ENCODE measurements at regions not wholly inside any gene's neighbourhood (a gene's known extent, or its start where the extent isn't known, plus 50 kb on each side); places are given as distances from the start of the nearest gene placed in this dataset.

- DNase-seq, result no peak
These were observed 248.6 kb upstream of the SLITRK3 start for GRCh38 chr3:165444745-165445144.

DNA sequence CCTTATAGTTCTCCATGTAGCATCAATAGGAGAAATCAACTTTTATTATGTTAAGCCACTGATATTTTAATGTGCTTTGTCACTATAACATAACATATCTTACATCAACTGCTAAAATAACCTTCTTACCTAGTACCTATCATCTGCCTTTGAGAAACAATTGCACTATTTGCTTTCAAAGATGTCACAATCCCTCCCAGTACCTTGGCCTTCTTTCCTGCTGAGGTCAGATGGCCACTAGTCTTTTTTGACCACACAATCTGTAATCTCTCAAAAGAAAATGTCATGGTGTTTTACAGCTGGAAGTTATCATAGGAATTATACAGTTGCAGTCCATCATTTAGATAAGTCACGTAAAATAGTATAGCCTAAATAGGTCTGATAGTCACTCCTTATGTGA lies 247.5 kb upstream of the SLITRK3 start:
- DNase-seq, result no peak

DNA sequence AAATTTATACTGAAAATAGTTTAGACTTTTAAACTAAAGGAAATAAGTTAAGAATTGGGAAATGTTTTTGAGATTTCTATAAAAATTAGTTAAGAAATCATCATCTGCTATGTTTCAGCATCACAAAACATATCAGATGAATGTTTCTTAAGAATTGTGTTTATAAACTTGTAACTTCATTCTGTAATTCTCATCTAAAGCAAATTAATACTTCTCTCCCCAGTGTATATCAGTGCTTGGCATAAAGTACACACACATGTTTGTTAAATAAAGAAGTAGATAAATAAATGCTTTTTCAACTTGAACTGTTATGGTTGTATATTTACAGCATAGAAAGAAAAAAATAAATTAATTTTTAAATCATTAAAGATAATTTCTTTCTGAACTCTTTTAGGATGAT lies 245.9 kb upstream of the SLITRK3 start:
- DNase-seq, result no peak

DNA sequence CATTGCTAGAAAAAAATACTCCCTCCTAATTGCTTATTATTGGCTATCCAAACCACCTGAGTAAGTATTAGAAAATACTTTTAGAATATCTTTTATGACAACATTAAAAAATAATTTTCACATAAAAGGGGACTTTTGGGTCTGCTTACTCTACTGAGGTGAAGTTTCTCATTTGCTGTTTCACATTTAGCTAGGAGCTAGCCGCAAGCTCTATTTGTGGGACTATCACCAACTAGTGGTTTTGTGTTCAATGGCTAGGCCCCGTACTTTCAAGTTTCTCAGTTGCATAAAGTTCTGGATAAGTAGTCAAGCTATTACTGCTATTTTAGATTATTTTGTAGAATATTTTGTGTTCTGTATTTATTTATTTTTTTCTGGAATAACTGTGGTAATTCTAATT lies 244.2 kb upstream of the SLITRK3 start:
- no peak for DNase-seq

GRCh38 chr3:165439765-165440164 lies 243.6 kb upstream of the SLITRK3 start:
- DNase-seq, result no peak

GRCh38 chr3:165434516-165434915 lies 238.3 kb upstream of the SLITRK3 start:
- no peak for DNase-seq

- DNase-seq, result no peak
These were observed 210.2 kb upstream of the SLITRK3 start for GRCh38 chr3:165406425-165406824.

- DNase-seq, result no peak
These were observed 208.3 kb upstream of the SLITRK3 start for GRCh38 chr3:165404357-165405027.

GRCh38 chr3:165403666-165404065 lies 207.5 kb upstream of the SLITRK3 start:
- DNase-seq, result no peak

GRCh38 chr3:165395188-165395587 lies 199.0 kb upstream of the SLITRK3 start:
- DNase-seq, result no peak

- no peak for DNase-seq
These were observed 197.3 kb upstream of the SLITRK3 start for GRCh38 chr3:165393461-165393860.

GRCh38 chr3:165390166-165390565 lies 194.0 kb upstream of the SLITRK3 start:
- DNase-seq, result no peak

GRCh38 chr3:165389653-165390052 lies 193.5 kb upstream of the SLITRK3 start:
- no peak for DNase-seq

DNA sequence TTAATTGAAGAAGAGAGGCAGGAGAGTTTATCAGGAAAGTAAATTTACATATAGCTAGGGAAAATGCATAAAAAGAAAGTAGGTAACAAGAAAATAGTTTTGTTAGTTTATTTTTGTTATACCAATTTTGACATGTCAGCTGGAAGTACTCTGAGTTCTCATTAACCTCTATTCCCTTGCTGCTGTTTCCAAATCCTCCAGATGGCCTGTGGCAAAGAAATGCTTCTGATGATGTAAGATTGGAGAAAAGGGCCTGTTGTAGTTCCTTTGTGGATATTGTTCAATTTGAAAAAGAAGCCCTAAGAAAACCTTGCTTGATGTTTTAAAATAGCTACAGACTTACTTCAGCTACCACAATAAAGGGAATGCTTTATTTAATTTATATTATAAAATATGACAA lies 192.9 kb upstream of the SLITRK3 start:
- DNase-seq, result no peak

DNA sequence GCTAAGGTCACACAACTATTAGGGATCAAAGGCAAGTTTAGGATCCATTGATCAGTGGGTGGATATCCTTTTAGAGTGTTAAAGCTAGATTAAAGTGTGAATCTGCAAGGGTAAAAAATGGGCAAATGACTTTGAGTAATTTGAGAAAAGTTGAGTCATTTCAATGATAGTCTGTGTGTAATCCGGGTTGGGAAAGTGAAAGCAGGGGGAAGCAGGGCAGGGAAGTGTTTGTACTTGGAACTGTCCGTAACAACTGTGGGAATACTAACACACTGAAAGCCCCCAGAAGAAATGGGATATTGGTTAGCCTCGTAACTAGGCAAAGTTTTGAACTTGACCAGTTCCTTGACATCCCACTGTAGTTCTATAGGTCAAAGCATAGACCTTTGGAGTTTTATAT lies 187.2 kb upstream of the SLITRK3 start:
- no peak for DNase-seq

GRCh38 chr3:165382672-165383071 lies 186.5 kb upstream of the SLITRK3 start:
- no peak for DNase-seq

GRCh38 chr3:165378761-165379160 lies 182.6 kb upstream of the SLITRK3 start:
- no peak for DNase-seq

DNA sequence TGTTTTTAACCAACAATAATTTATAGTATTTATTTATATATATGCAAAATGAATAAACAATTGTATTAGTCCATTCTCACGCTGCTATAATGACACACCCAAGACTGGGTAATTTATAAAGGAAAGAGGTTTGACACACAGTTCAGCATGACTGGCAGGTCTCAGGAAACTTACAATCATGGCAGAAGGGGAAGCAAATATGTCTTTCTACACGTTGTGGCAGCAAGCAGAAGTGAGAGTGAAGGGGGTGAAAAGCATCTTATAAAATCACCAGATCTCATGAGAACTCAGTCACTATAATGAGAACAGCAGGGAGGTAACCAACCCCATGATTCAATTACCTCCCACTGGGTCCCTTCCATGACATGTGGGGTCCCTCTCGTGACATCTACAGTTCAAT lies 162.8 kb upstream of the SLITRK3 start:
- DNase-seq, result no peak

DNA sequence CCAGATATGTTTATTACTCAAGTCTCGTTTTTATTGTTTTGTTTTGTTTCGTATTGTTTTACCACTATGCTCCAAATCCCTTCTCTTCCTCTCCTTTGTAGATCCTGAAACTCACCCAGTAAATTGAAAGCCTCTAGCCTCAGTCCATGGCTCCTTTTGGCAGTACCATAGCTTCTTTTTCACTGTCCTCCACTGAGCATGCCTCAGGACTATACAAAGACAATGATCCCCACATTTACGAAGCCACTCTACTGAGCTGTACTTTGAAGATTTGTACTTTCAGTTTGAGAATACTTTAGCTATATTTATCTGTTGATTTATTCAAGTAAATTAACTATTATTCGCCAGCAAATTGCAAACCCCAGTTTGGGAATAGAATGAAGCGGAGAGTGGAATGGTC lies 159.1 kb upstream of the SLITRK3 start:
- DNase-seq, result no peak

DNA sequence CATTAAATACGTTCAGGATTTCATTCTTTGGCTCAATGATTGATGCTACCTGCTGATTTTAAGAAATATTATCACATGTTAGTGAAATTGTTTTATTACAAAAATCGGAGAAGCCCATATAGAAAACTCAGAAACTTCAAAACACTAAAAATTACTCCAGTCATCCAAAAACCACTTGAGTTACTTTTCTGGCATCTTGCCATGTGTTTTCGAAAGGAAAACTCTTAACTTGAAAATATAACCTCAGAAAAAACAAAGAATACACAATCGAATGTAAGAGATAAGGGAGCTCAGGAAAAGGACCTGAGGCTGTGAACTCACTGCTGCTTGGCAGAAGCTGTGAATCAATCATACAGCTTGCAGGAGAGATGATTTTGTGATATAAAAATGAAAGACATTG lies 151.3 kb upstream of the SLITRK3 start:
- DNase-seq, result no peak

- DNase-seq, result no peak
These were observed 150.3 kb upstream of the SLITRK3 start for GRCh38 chr3:165346503-165346902.

DNA sequence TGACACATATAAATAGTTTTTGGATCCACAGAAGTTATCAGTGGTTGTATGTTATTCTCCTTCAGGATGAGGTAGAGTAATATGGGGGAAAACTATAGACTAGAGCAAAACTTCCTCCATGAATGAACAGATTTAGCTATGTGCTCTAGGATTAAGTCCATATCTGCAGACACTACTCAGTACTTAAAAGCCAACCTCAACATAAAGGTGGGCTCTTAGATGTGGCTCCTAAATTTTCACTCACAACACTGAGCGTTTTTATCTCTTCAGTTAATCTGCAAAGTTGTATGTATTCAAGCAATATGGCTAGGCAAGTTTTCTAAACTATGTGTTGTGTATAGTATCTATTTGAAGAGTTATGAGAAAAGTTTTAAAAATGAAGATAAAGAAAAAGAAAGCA lies 147.0 kb upstream of the SLITRK3 start:
- DNase-seq, result no peak

DNA sequence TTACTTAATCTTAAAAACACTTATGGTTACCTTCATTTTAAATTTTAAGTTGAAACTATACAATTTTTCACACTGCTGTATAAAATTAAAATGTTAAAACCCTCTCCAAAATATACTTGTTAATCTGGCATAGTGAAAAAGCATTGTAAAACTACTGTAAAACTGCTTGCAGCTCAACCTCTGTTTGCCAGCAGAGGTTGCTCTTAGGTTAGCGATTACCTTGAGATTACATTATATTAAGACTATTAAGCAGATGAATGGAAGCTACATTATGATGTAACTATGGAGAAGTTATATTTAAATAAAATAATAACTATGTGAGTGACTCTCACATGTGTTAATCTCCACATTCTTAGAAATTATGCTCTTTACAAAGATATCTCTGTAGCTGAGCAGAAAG lies 143.6 kb upstream of the SLITRK3 start:
- DNase-seq, result no peak

- DNase-seq, result no peak
These were observed 140.6 kb upstream of the SLITRK3 start for GRCh38 chr3:165336786-165337185.

Measured in NCI-H187 (cell line).